ENCODE measurements at regions not wholly inside any gene's neighbourhood (a gene's known extent, or its start where the extent isn't known, plus 50 kb on each side); places are given as distances from the start of the nearest gene placed in this dataset.
"Not testable (repeated sequence)": the region's sequence is repeated elsewhere in the genome, so short reads cannot be mapped to it uniquely, and the experiment has no call there.

- no peak overlapping the region for H4K8ac ChIP-seq (replicated peaks; ENCODE audit: insufficient read length, low read depth, low read length)
- H2BK120ac ChIP-seq (ENCODE audit: low read depth, low read length, poor library complexity, severe bottlenecking), result no peak overlapping the region
- H3K79me1 ChIP-seq (ENCODE audit: insufficient read depth, low read depth, low read length, poor library complexity, severe bottlenecking), result no peaks in the 10 kb centered on the region
- H3K23ac ChIP-seq (ENCODE audit: insufficient read length, low read depth, low read length), result no peak overlapping the region
- Mint-ChIP-seq H3K4me3 (no peak overlapping the region), H3K27me3 (ENCODE audit: low read depth) (peaks cover 9% of the 10 kb centered on the region), H3K36me3 (ENCODE audit: insufficient read depth in 1 of 3, low read depth in 3 of 3) (no peaks in the 10 kb centered on the region), H3K4me1 (peaks cover under 1 to 4% of the 10 kb centered on the region in 2 experiments; a peak in 1 of 4 replicates), H3K27ac (no peak overlapping the region), H3K9me3 (peaks cover 6 to 7% of the 10 kb centered on the region in 2 experiments; a peak in 4 of 5 replicates)
- TF ChIP-seq, protein P1, sequence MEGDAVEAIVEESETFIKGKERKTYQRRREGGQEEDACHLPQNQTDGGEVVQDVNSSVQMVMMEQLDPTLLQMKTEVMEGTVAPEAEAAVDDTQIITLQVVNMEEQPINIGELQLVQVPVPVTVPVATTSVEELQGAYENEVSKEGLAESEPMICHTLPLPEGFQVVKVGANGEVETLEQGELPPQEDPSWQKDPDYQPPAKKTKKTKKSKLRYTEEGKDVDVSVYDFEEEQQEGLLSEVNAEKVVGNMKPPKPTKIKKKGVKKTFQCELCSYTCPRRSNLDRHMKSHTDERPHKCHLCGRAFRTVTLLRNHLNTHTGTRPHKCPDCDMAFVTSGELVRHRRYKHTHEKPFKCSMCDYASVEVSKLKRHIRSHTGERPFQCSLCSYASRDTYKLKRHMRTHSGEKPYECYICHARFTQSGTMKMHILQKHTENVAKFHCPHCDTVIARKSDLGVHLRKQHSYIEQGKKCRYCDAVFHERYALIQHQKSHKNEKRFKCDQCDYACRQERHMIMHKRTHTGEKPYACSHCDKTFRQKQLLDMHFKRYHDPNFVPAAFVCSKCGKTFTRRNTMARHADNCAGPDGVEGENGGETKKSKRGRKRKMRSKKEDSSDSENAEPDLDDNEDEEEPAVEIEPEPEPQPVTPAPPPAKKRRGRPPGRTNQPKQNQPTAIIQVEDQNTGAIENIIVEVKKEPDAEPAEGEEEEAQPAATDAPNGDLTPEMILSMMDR (conservative IDR thresholded peaks at IDR 0.05), result no peak
- H3T11ph ChIP-seq (ENCODE audit: low read length), result no peak overlapping the region
- no peak overlapping the region for H3K18ac ChIP-seq (ENCODE audit: insufficient read length, low read depth, low read length)
- WGBS (ENCODE audit: extremely low coverage, insufficient read length, low lambda C conversion rate), result no CpG with 5 or more reads among the region's 12 CpGs
- H2BK12ac ChIP-seq (ENCODE audit: insufficient read length, low read depth, low read length), result no peak overlapping the region
- H3K9me3 ChIP-seq (ENCODE audit: control insufficient read depth, low read depth, low read length), result no peaks in the 10 kb centered on the region
- H3K4me2 ChIP-seq (ENCODE audit: insufficient read depth, insufficient read length, low read length), result no peak overlapping the region
- H3K79me2 ChIP-seq (ENCODE audit: insufficient read depth, low read length), result no peaks in the 10 kb centered on the region
- H4K91ac ChIP-seq (ENCODE audit: insufficient read length, low read depth, low read length), result no peak overlapping the region
- H3K27me3 ChIP-seq (ENCODE audit: insufficient read depth, low read length), result no peaks in the 10 kb centered on the region
- no peak for DNase-seq
- H3K4ac ChIP-seq (ENCODE audit: low read depth, low read length), result no peak overlapping the region
- no peaks in the 10 kb centered on the region for H3K23me2 ChIP-seq (ENCODE audit: insufficient read length, low read depth, low read length, poor library complexity, severe bottlenecking)
- no peak overlapping the region for H2BK15ac ChIP-seq (ENCODE audit: low read depth, low read length)
- H2BK5ac ChIP-seq (ENCODE audit: insufficient read length, low read length), result no peak overlapping the region
- H3K56ac ChIP-seq (ENCODE audit: insufficient read length, low read depth, low read length), result no peak overlapping the region
- H2AK5ac ChIP-seq (ENCODE audit: insufficient read length, low read length), result no peak overlapping the region
- H2AFZ ChIP-seq (ENCODE audit: low read length), result no peak overlapping the region
- no peak overlapping the region for H3K9ac ChIP-seq (ENCODE audit: extremely low read depth, insufficient read length, low read length)
- no peaks in the 10 kb centered on the region for H4K20me1 ChIP-seq (ENCODE audit: control insufficient read depth, insufficient read depth, insufficient read length)
- no peaks in the 10 kb centered on the region; the same call in 1 of the 2 replicates for H3K4me1 ChIP-seq (ENCODE audit: insufficient read depth, low read length)
- H3K14ac ChIP-seq (ENCODE audit: insufficient read depth, low read length), result no peak overlapping the region
- no peak overlapping the region for H2BK20ac ChIP-seq (ENCODE audit: low read depth, low read length, poor library complexity, severe bottlenecking)
- H3K27ac ChIP-seq (ENCODE audit: insufficient read length, low read depth, low read length), result no peak overlapping the region
- no peak overlapping the region for H4K5ac ChIP-seq (ENCODE audit: insufficient read length, low read depth, low read length)
Observed at GRCh38 chr13:111494641-111495040, 174.2 kb downstream of the TEX29 start.

DNA sequence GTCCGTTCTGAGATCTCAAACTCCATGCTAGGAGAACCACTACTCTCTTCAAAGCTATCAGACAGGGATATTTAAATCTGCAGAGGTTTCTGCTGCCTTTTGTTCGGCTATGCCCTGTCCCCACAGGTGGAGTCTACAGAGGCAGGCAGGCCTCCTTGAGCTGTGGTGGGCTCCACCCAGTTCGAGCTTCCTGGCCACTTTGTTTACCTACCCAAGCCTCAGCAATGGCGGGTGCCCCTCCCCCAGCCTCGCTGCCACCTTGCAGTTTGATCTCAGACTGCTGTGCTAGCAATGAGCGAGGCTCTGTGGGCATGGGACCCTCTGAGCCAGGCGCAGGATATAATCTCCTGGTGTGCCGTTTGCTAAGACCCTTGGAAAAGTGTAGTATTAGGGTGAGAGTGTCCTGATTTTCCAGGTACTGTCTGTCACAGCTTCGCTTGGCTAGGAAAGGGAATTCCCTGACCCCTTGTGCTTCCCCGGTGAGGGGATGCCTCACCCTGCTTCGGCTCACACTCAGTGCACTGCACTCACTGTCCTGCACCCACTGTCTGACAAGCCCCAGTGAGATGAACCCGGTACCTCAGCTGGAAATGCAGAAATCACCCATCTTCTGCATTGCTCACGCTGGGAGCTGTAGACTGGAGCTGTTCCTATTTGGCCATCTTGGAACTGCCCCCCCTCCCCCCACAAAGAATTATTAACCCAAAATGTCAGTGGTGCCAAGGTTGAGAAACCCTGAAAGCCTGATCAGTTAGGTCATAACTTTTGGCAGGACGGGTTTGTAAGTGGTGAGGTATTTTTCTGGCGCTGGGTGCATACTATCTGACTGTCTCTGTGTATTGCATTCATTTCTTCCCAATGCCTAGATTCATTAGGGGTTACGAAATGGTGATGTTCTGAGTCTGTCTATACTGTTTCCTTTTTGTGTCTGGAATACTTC lies 181.4 kb downstream of the TEX29 start:
- H4K20me1 ChIP-seq (ENCODE audit: control insufficient read depth, insufficient read depth, insufficient read length); H2AK5ac ChIP-seq (ENCODE audit: insufficient read length, low read length); H2BK120ac ChIP-seq (ENCODE audit: low read depth, low read length, poor library complexity, severe bottlenecking); H3K23ac ChIP-seq (ENCODE audit: insufficient read length, low read depth, low read length); H3K4ac ChIP-seq (ENCODE audit: low read depth, low read length); H3K79me2 ChIP-seq (ENCODE audit: insufficient read depth, low read length); H3K9ac ChIP-seq (ENCODE audit: extremely low read depth, insufficient read length, low read length); H3K4me1 ChIP-seq (ENCODE audit: insufficient read depth, low read length); DNase-seq; H3K4me2 ChIP-seq (ENCODE audit: insufficient read depth, insufficient read length, low read length); H2BK15ac ChIP-seq (ENCODE audit: low read depth, low read length); H3K27ac ChIP-seq (ENCODE audit: insufficient read length, low read depth, low read length); H3K4me3 Mint-ChIP-seq; H3T11ph ChIP-seq (ENCODE audit: low read length); H3K18ac ChIP-seq (ENCODE audit: insufficient read length, low read depth, low read length); H2BK20ac ChIP-seq (ENCODE audit: low read depth, low read length, poor library complexity, severe bottlenecking); H2AFZ ChIP-seq (ENCODE audit: low read length); H3K23me2 ChIP-seq (ENCODE audit: insufficient read length, low read depth, low read length, poor library complexity, severe bottlenecking); H2BK5ac ChIP-seq (ENCODE audit: insufficient read length, low read length); H4K5ac ChIP-seq (ENCODE audit: insufficient read length, low read depth, low read length); H3K27me3 ChIP-seq (ENCODE audit: insufficient read depth, low read length); H3K4me1 Mint-ChIP-seq; H4K8ac ChIP-seq (replicated peaks; ENCODE audit: insufficient read length, low read depth, low read length); H3K56ac ChIP-seq (ENCODE audit: insufficient read length, low read depth, low read length); H2BK12ac ChIP-seq (ENCODE audit: insufficient read length, low read depth, low read length); H3K79me1 ChIP-seq (ENCODE audit: insufficient read depth, low read depth, low read length, poor library complexity, severe bottlenecking); H3K27ac Mint-ChIP-seq; H3K14ac ChIP-seq (ENCODE audit: insufficient read depth, low read length); H4K91ac ChIP-seq (ENCODE audit: insufficient read length, low read depth, low read length): not testable (repeated sequence)
- peaks cover 30 to 34% of the 10 kb centered on the region in 2 experiments for H3K9me3 Mint-ChIP-seq
- peaks cover 38% of the 10 kb centered on the region for H3K27me3 Mint-ChIP-seq (ENCODE audit: low read depth)
- WGBS (ENCODE audit: extremely low coverage, insufficient read length, low lambda C conversion rate), result no CpG with 5 or more reads among the region's 16 CpGs
- H3K9me3 ChIP-seq (ENCODE audit: control insufficient read depth, low read depth, low read length), result peaks cover 18% of the 10 kb centered on the region
- H3K36me3 Mint-ChIP-seq (ENCODE audit: insufficient read depth in 1 of 3, low read depth in 3 of 3), result peaks cover 9 to 19% (median 18%) of the 10 kb centered on the region in 3 experiments; a peak in 6 of 7 replicates
